SK-N-SH (cell line): ENCODE measurements at regions not wholly inside any gene's neighbourhood (a gene's known extent, or its start where the extent isn't known, plus 50 kb on each side); places are given as distances from the start of the nearest gene placed in this dataset.

Experiments
- CTCF ChIA-PET: fragments of 300-600, 350-600 bp; formaldehyde crosslinking; extraction: SDS; loops from one replicate; lab custom pipeline; 2021; lab: Yijun Ruan, JAX
- POLR2A ChIA-PET: fragments of 350-600 bp; sonication (Branson Sonifier 250); formaldehyde crosslinking; extraction: SDS; loops from one replicate; lab custom pipeline; 2020; ENCODE audit warnings: antibody characterized with exemption, inconsistent platforms; lab: Yijun Ruan, JAX
- DNase-seq: peaks from one replicate; pipeline ENCODE4 v3.0.0; 2012
- H2AFZ ChIP-seq: fragments of 200-600 bp; sonication (generic); 2 replicates; pipeline ENCODE4 v1.8.1; 2016; ENCODE audit warnings: antibody characterized with exemption, mild to moderate bottlenecking, low read depth
- H3F3A ChIP-seq: fragments of 200-600 bp; sonication (generic); replicated peaks from 2 replicates; pipeline ENCODE3; 2016; ENCODE audit warnings: antibody characterized with exemption, mild to moderate bottlenecking; ENCODE audit not compliant: insufficient read depth
- H3K27ac ChIP-seq, 2 experiments: fragments of 200-500 bp in 1 of 2; fragments of 200-600 bp in 1 of 2; sonication (Bioruptor generic) in 1 of 2; sonication (generic), shearing (Covaris generic) in 1 of 2; 2 replicates each; pipeline versions ENCODE4 v1.5.1 to v1.6.1; 2014 to 2016; ENCODE audit warnings: low read depth in 2 of 2, inconsistent platforms in 1 of 2, low read length in 1 of 2, mild to moderate bottlenecking in 1 of 2, mixed read lengths in 1 of 2
- H3K27me3 ChIP-seq: fragments of 200-600 bp; sonication (generic), shearing (Covaris generic); 2 replicates; pipeline ENCODE4 v1.6.1; 2016; ENCODE audit warnings: mixed run types; ENCODE audit not compliant: insufficient read depth
- H3K36me3 ChIP-seq, 2 experiments: fragments of 200-500 bp in 1 of 2; fragments of 200-600 bp in 1 of 2; sonication (Bioruptor generic) in 1 of 2; sonication (generic) in 1 of 2; replicated peaks in 1 of 2; 2 replicates each; pipeline versions ENCODE3 to v1.5.1; 2014 to 2016; ENCODE audit warnings: low read length in 1 of 2, mild to moderate bottlenecking in 1 of 2; ENCODE audit not compliant: insufficient read depth in 2 of 2, control insufficient read depth in 1 of 2
- H3K4me1 ChIP-seq, 2 experiments: fragments of 200-500 bp in 1 of 2; fragments of 200-600 bp in 1 of 2; sonication (Bioruptor generic) in 1 of 2; sonication (generic), shearing (Covaris generic) in 1 of 2; 2 replicates each; pipeline versions ENCODE4 v1.5.1 to v1.6.1; 2014 to 2016; ENCODE audit warnings: low read depth in 1 of 2, low read length in 1 of 2, mixed run types in 1 of 2; ENCODE audit not compliant: insufficient read depth in 2 of 2, control insufficient read depth in 1 of 2
- H3K4me2 ChIP-seq: fragments of 200-600 bp; sonication (generic), shearing (Covaris generic); 2 replicates; pipeline ENCODE4 v1.6.1; 2017; ENCODE audit warnings: mixed run types
- H3K4me3 ChIP-seq, 2 experiments: fragments of 200-500 bp in 1 of 2; fragments of 200-600 bp in 1 of 2; sonication (Bioruptor generic) in 1 of 2; sonication (generic), shearing (Covaris generic) in 1 of 2; 2 replicates each; pipeline versions ENCODE4 v1.5.1 to v1.8.1; 2014 to 2016; ENCODE audit warnings: low read depth in 2 of 2, inconsistent platforms in 1 of 2, low read length in 1 of 2, mild to moderate bottlenecking in 1 of 2, mixed read lengths in 1 of 2, moderate library complexity in 1 of 2
- H3K79me2 ChIP-seq: fragments of 200-600 bp; sonication (generic); 2 replicates; pipeline ENCODE4 v1.8.1; 2017; ENCODE audit warnings: mild to moderate bottlenecking; ENCODE audit not compliant: insufficient read depth
- H3K9ac ChIP-seq: fragments of 200-600 bp; sonication (generic); 2 replicates; pipeline ENCODE4 v1.6.1; 2017; ENCODE audit warnings: mixed run types
- H3K9me2 ChIP-seq: fragments of 200-600 bp; sonication (generic); 2 replicates; pipeline ENCODE4 v1.6.1; 2017; ENCODE audit warnings: mixed run types
- H3K9me3 ChIP-seq: fragments of 200-600 bp; sonication (generic); 2 replicates; pipeline ENCODE4 v1.6.1; 2017; ENCODE audit warnings: mixed run types, mild to moderate bottlenecking, moderate library complexity
- H4K20me1 ChIP-seq: fragments of 200-600 bp; sonication (generic); 2 replicates; pipeline ENCODE4 v1.6.1; 2017; ENCODE audit warnings: mild to moderate bottlenecking, mixed run types; ENCODE audit not compliant: insufficient read depth
- EP300 ChIP-seq, 2 experiments: IDR thresholded peaks; 2 replicates each; pipeline versions ENCODE4 v1.4.0 to v1.6.1; 2012; ENCODE audit warnings: borderline replicate concordance in 1 of 2, low read depth in 1 of 2, low read length in 1 of 2
- FOXJ3 ChIP-seq: sonication (generic); formaldehyde crosslinking; IDR thresholded peaks from 2 replicates; pipeline ENCODE4 v1.5.1; 2020; ENCODE audit warnings: mild to moderate bottlenecking, missing genetic modification reagents
- GABPA ChIP-seq: IDR thresholded peaks from 2 replicates; pipeline ENCODE4 v1.4.0; 2012; ENCODE audit warnings: low read depth, mild to moderate bottlenecking
- GATA2 ChIP-seq: sonication (generic); formaldehyde crosslinking; IDR thresholded peaks from 2 replicates; pipeline ENCODE4 v1.5.0; 2020; ENCODE audit warnings: mild to moderate bottlenecking, missing genetic modification reagents
- JUND ChIP-seq: IDR thresholded peaks from 2 replicates; pipeline ENCODE4 v1.4.0; 2012
- MAX ChIP-seq: IDR thresholded peaks from 2 replicates; pipeline ENCODE4 v1.4.0; 2012; ENCODE audit warnings: low read depth
- PBX3 ChIP-seq: IDR thresholded peaks from 2 replicates; pipeline ENCODE4; 2012
- RAD21 ChIP-seq: IDR thresholded peaks from 2 replicates; pipeline ENCODE4 v1.6.1; 2012; ENCODE audit warnings: mild to moderate bottlenecking, low read length
- RXRA ChIP-seq: IDR thresholded peaks from 2 replicates; pipeline ENCODE4 v1.4.0; 2012; ENCODE audit warnings: low read depth, mild to moderate bottlenecking, borderline replicate concordance
- TCF12 ChIP-seq: IDR thresholded peaks from 2 replicates; pipeline ENCODE4 v1.4.0; 2012
- TEAD4 ChIP-seq: IDR thresholded peaks from 2 replicates; pipeline ENCODE4 v1.4.0; 2012; ENCODE audit warnings: mild to moderate bottlenecking, borderline replicate concordance; ENCODE audit not compliant: insufficient read depth
- YY1 ChIP-seq: IDR thresholded peaks from 2 replicates; pipeline ENCODE4 v1.4.0; 2012; ENCODE audit warnings: low read depth, mild to moderate bottlenecking
- WGBS: methylation state at CpG from one replicate; pipeline ENCODE4 v1.1.6; 2017; ENCODE audit warnings: low lambda C conversion rate; 5-methylcytosine and 5-hydroxymethylcytosine counted together
- TF ChIP-seq, protein P1 (sequence below): fragments of 150-350 bp; IDR thresholded peaks from 2 replicates; pipeline ENCODE4 v1.6.1; 2016; ENCODE audit warnings: mild to moderate bottlenecking, low read depth, low read length

GRCh38 chr5:84685121-84685894, 300.6 kb upstream of the EDIL3 start:
- H3K9me2 ChIP-seq: no peaks in the 10 kb centered on the region

GRCh38 chr5:84683594-84683993, 298.9 kb upstream of the EDIL3 start:
- no peaks in the 10 kb centered on the region for H4K20me1 ChIP-seq
- CTCF ChIA-PET: no interaction called here
- H2AFZ ChIP-seq: no peak overlapping the region
- H3K27me3 ChIP-seq: no peaks in the 10 kb centered on the region; the same call in 1 of the 2 replicates
- H3K27ac ChIP-seq: no peak overlapping the region
- H3K4me2 ChIP-seq: no peak overlapping the region
- WGBS: 43% methylated on average over 2 of the region's 2 CpGs
- POLR2A ChIA-PET: no interaction called here
- no peaks in the 10 kb centered on the region for H3K79me2 ChIP-seq
- TF ChIP-seq RAD21 (no peak), EP300 (IDR thresholded peaks at IDR 0.05; ENCODE audit: borderline replicate concordance in 1 of 2, low read depth in 1 of 2, low read length in 1 of 2) (no peak), FOXJ3 (CRISPR knock-in tag) (no peak), PBX3 (no peak), GABPA (no peak), YY1 (no peak), RXRA (no peak)
- H3F3A ChIP-seq: peaks cover 10% of the 10 kb centered on the region
- no peaks in the 10 kb centered on the region for H3K36me3 ChIP-seq
- H3K4me1 ChIP-seq: no peaks in the 10 kb centered on the region
- H3K9me2 ChIP-seq: no peaks in the 10 kb centered on the region
- H3K9ac ChIP-seq: no peak overlapping the region
- DNase-seq: no peak
- H3K9me3 ChIP-seq: peaks cover 6% of the 10 kb centered on the region
- no peak overlapping the region for H3K4me3 ChIP-seq

More at GRCh38 chr5:84685121-84685894, 300.6 kb upstream of the EDIL3 start:
- DNase-seq: no peak
- no peak overlapping the region for H3K9ac ChIP-seq
- no peak overlapping the region for H3K4me2 ChIP-seq
- H3K36me3 ChIP-seq: no peaks in the 10 kb centered on the region
- TF ChIP-seq MAX (no peak), YY1 (no peak), GATA2 (CRISPR knock-in tag) (no peak), TEAD4 (no peak), TCF12 (no peak), RXRA (no peak), JUND (no peak)
- TF ChIP-seq, protein P1, sequence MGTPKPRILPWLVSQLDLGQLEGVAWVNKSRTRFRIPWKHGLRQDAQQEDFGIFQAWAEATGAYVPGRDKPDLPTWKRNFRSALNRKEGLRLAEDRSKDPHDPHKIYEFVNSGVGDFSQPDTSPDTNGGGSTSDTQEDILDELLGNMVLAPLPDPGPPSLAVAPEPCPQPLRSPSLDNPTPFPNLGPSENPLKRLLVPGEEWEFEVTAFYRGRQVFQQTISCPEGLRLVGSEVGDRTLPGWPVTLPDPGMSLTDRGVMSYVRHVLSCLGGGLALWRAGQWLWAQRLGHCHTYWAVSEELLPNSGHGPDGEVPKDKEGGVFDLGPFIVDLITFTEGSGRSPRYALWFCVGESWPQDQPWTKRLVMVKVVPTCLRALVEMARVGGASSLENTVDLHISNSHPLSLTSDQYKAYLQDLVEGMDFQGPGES: no peak
- TF ChIP-seq, all 33 proteins: peak for 0
- Histone ChIP-seq H2AFZ (no peak overlapping the region), H3K4me3 (no peak overlapping the region), H4K20me1 (no peaks in the 10 kb centered on the region), H3K27me3 (no peaks in the 10 kb centered on the region), H3K79me2 (no peaks in the 10 kb centered on the region), H3K9me3 (peaks cover 6% of the 10 kb centered on the region), H3K4me1 (no peaks in the 10 kb centered on the region), H3F3A (peaks cover 10% of the 10 kb centered on the region), H3K27ac (no peak overlapping the region)
- ChIA-PET CTCF (no interaction called here), POLR2A (no interaction called here)
- 27% methylated on average over 6 of the region's 6 CpGs for WGBS
